Astrocyte of the spinal cord (primary cell): ENCODE measurements at regions not wholly inside any gene's neighbourhood (a gene's known extent, or its start where the extent isn't known, plus 50 kb on each side); places are given as distances from the start of the nearest gene placed in this dataset.

Experiments used
- DNase-seq: peaks from one replicate; pipeline ENCODE4 v3.0.0; 2011; ENCODE audit warnings: low read depth, low spot score
- H3K4me3 ChIP-seq: 2 replicates; pipeline ENCODE4 v1.5.1; 2011; ENCODE audit warnings: low read depth, mild to moderate bottlenecking, low read length, moderate library complexity
- CTCF ChIP-seq: IDR thresholded peaks from 2 replicates; pipeline ENCODE4 v1.5.1; 2012; ENCODE audit warnings: low read depth, mild to moderate bottlenecking, low read length, inconsistent platforms
- in situ Hi-C: cut with HindIII; loops from 2 replicates; pipeline ENCODE4 v1.10.0; 2017; ENCODE audit warnings: low sequenced_read_pairs

GRCh38 chr22:49639956-49640355, 187.7 kb downstream of the BRD1 start:
- no peak for DNase-seq
- H3K4me3 ChIP-seq, result no peak overlapping the region
- in situ Hi-C loops, result no loop called here
- TF ChIP-seq CTCF, result no peak

- no peak for TF ChIP-seq CTCF
- H3K4me3 ChIP-seq, result no peak overlapping the region
- peak; percentile 12 for DNase-seq
- in situ Hi-C loops, result no loop called here
Measured at GRCh38 chr22:49638788-49639187, 188.9 kb downstream of the BRD1 start.

- no peak overlapping the region for H3K4me3 ChIP-seq
- TF ChIP-seq CTCF, result no peak
- no peak for DNase-seq
- in situ Hi-C loops, result no loop called here
Measured at GRCh38 chr22:49638001-49638400, 189.7 kb downstream of the BRD1 start.

DNA sequence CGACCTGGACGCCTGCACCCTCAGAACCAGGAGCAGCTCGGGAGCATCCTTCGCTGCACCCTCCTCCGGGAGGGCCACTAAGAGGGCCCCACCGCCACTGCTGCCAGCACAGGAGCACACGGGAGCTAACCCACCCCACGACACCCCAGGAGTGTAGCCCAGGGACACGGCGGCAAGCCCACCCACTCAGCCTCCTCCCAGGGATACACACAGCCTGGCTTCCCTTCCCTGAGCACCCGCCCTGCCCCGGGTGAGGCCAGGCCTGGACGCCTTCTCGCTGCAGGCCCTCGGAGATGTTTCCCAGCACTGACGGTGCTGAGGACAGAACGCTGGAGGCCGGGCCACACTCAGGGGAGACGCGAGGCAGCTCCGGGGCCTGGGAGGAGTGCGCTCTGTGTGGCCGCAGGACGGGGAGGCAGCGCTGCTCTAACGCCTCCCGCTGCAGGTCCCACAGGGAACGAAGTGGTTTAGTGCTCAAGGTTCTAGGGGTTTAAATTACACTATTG, 190.4 kb downstream of the BRD1 start:
- no peak for TF ChIP-seq CTCF
- in situ Hi-C loops, result no loop called here
- H3K4me3 ChIP-seq, result no peak overlapping the region
- DNase-seq, result no peak

- no peak overlapping the region for H3K4me3 ChIP-seq
- in situ Hi-C loops, result no loop called here
- DNase-seq, result no peak
- no peak for TF ChIP-seq CTCF
Measured at GRCh38 chr22:49636649-49637048, 191.0 kb downstream of the BRD1 start.

- no peak for TF ChIP-seq CTCF
- in situ Hi-C loops, result no loop called here
- no peak overlapping the region for H3K4me3 ChIP-seq
- DNase-seq, result no peak
Measured at GRCh38 chr22:49636214-49636613, 191.5 kb downstream of the BRD1 start.
